H9 (cell line): ENCODE measurements at regions not wholly inside any gene's neighbourhood (a gene's known extent, or its start where the extent isn't known, plus 50 kb on each side); places are given as distances from the start of the nearest gene placed in this dataset.

ENCODE experiments used
- DNase-seq: peaks from one replicate; pipeline ENCODE4 v3.0.0-alpha.2; 2017
- H2AFZ ChIP-seq: one replicate; pipeline ENCODE4 v1.6.1; 2013; ENCODE audit warnings: mild to moderate bottlenecking, low read length, control low read depth, moderate library complexity
- H2AK5ac ChIP-seq: 2 replicates; pipeline ENCODE4 v1.6.1; 2013; ENCODE audit warnings: low read length, control low read depth, mixed read lengths; ENCODE audit not compliant: insufficient read length
- H2BK120ac ChIP-seq: one replicate; pipeline ENCODE4 v1.6.1; 2013; ENCODE audit warnings: low read depth, mild to moderate bottlenecking, low read length, control low read depth, inconsistent platforms; ENCODE audit not compliant: poor library complexity, severe bottlenecking
- H2BK12ac ChIP-seq: 2 replicates; pipeline ENCODE4 v1.6.1; 2013; ENCODE audit warnings: low read length, control low read depth, mixed read lengths, low read depth; ENCODE audit not compliant: insufficient read length
- H2BK15ac ChIP-seq: 2 replicates; pipeline ENCODE4 v1.6.1; 2013; ENCODE audit warnings: low read depth, low read length, control low read depth
- H2BK20ac ChIP-seq: one replicate; pipeline ENCODE4 v1.6.1; 2013; ENCODE audit warnings: low read depth, mild to moderate bottlenecking, low read length, control low read depth, inconsistent platforms; ENCODE audit not compliant: poor library complexity, severe bottlenecking
- H2BK5ac ChIP-seq: 2 replicates; pipeline ENCODE4 v1.6.1; 2013; ENCODE audit warnings: low read length, control low read depth, mixed read lengths; ENCODE audit not compliant: insufficient read length
- H3K14ac ChIP-seq: 2 replicates; pipeline ENCODE4 v1.6.1; 2013; ENCODE audit warnings: low read length, control low read depth; ENCODE audit not compliant: insufficient read depth
- H3K18ac ChIP-seq: 2 replicates; pipeline ENCODE4 v1.6.1; 2013; ENCODE audit warnings: low read depth, mild to moderate bottlenecking, mixed read lengths, low read length, control low read depth; ENCODE audit not compliant: insufficient read length
- H3K23ac ChIP-seq: 2 replicates; pipeline ENCODE4 v1.6.1; 2013; ENCODE audit warnings: low read length, control low read depth, mixed read lengths, low read depth; ENCODE audit not compliant: insufficient read length
- H3K23me2 ChIP-seq: 2 replicates; pipeline ENCODE4 v1.6.1; 2013; ENCODE audit warnings: low read depth, mild to moderate bottlenecking, mixed read lengths, low read length, control low read depth; ENCODE audit not compliant: insufficient read length, poor library complexity, severe bottlenecking
- H3K27ac ChIP-seq: 2 replicates; pipeline ENCODE4 v1.5.1; 2013; ENCODE audit warnings: low read length, control low read depth, mixed read lengths, low read depth; ENCODE audit not compliant: insufficient read length
- H3K27me3 ChIP-seq: 2 replicates; pipeline ENCODE4 v1.6.1; 2013; ENCODE audit warnings: low read length, control low read depth, inconsistent platforms; ENCODE audit not compliant: insufficient read depth
- H3K4ac ChIP-seq: 2 replicates; pipeline ENCODE4 v1.6.1; 2013; ENCODE audit warnings: low read depth, mild to moderate bottlenecking, control low read depth, inconsistent platforms, low read length, moderate library complexity
- H3K4me1 ChIP-seq: 2 replicates; pipeline ENCODE4 v1.6.1; 2013; ENCODE audit warnings: low read length, control low read depth, inconsistent platforms; ENCODE audit not compliant: insufficient read depth
- H3K4me2 ChIP-seq: 2 replicates; pipeline ENCODE4 v1.6.1; 2013; ENCODE audit warnings: low read length, control low read depth, mixed read lengths; ENCODE audit not compliant: insufficient read length, insufficient read depth
- H3K56ac ChIP-seq: 2 replicates; pipeline ENCODE4 v1.6.1; 2013; ENCODE audit warnings: low read depth, mild to moderate bottlenecking, mixed read lengths, low read length, control low read depth; ENCODE audit not compliant: insufficient read length
- H3K79me1 ChIP-seq: 2 replicates; pipeline ENCODE4 v1.6.1; 2013; ENCODE audit warnings: low read depth, mild to moderate bottlenecking, moderate library complexity, low read length, control low read depth, inconsistent platforms; ENCODE audit not compliant: insufficient read depth, poor library complexity, severe bottlenecking
- H3K79me2 ChIP-seq: 2 replicates; pipeline ENCODE4 v1.6.1; 2013; ENCODE audit warnings: low read length, control low read depth, inconsistent platforms; ENCODE audit not compliant: insufficient read depth
- H3K9ac ChIP-seq: 2 replicates; pipeline ENCODE4 v1.6.1; 2013; ENCODE audit warnings: low read length, control low read depth, mixed read lengths; ENCODE audit not compliant: insufficient read length; ENCODE audit errors: extremely low read depth
- H3K9me3 ChIP-seq: one replicate; pipeline ENCODE4 v1.6.1; 2013; ENCODE audit warnings: low read depth, low read length, inconsistent platforms; ENCODE audit not compliant: control insufficient read depth
- H3T11ph ChIP-seq: one replicate; pipeline ENCODE4 v1.6.1; 2013; ENCODE audit warnings: mild to moderate bottlenecking, low read length, control low read depth, inconsistent platforms
- H4K20me1 ChIP-seq: one replicate; pipeline ENCODE4 v1.6.1; 2013; ENCODE audit not compliant: control insufficient read depth, insufficient read length, insufficient read depth
- H4K5ac ChIP-seq: 2 replicates; pipeline ENCODE4 v1.6.1; 2013; ENCODE audit warnings: low read depth, mild to moderate bottlenecking, mixed read lengths, low read length, control low read depth; ENCODE audit not compliant: insufficient read length
- H4K8ac ChIP-seq: replicated peaks from 2 replicates; pipeline ENCODE4 v1.6.1; 2013; ENCODE audit warnings: low read length, control low read depth, mixed read lengths, low read depth; ENCODE audit not compliant: insufficient read length
- H4K91ac ChIP-seq: 2 replicates; pipeline ENCODE4 v1.6.1; 2013; ENCODE audit warnings: low read depth, mild to moderate bottlenecking, moderate library complexity, mixed read lengths, low read length, control low read depth; ENCODE audit not compliant: insufficient read length
- H3K27ac Mint-ChIP-seq, 3 experiments: 2 replicates in 2 of 3; 3 replicates in 1 of 3; pipeline ENCODE4 v1.8.0; 2020 to 2021; ENCODE audit warnings: mixed read lengths in 3 of 3, mild to moderate bottlenecking in 1 of 3, moderate library complexity in 1 of 3
- H3K27me3 Mint-ChIP-seq: 2 replicates; pipeline ENCODE4 v1.8.0; 2021; ENCODE audit warnings: low read depth, mild to moderate bottlenecking, moderate library complexity, mixed read lengths
- H3K36me3 Mint-ChIP-seq, 3 experiments: 2 replicates in 2 of 3; 3 replicates in 1 of 3; pipeline ENCODE4 v1.8.0; 2020 to 2021; ENCODE audit warnings: low read depth in 3 of 3, mixed read lengths in 3 of 3; ENCODE audit not compliant: insufficient read depth in 1 of 3
- H3K4me1 Mint-ChIP-seq, 2 experiments: 2 replicates each; pipeline ENCODE4 v1.8.0; 2020; ENCODE audit warnings: mixed read lengths in 2 of 2
- H3K4me3 Mint-ChIP-seq, 2 experiments: 2 replicates in 1 of 2; 3 replicates in 1 of 2; pipeline ENCODE4 v1.8.0; 2020 to 2021; ENCODE audit warnings: mild to moderate bottlenecking in 2 of 2, mixed read lengths in 2 of 2, moderate library complexity in 1 of 2
- H3K9me3 Mint-ChIP-seq, 2 experiments: 2 replicates in 1 of 2; 3 replicates in 1 of 2; pipeline ENCODE4 v1.8.0; 2020; ENCODE audit warnings: mild to moderate bottlenecking in 2 of 2, mixed read lengths in 2 of 2, moderate library complexity in 1 of 2
- CTCF ChIP-seq: fragments of 200-600 bp; sonication (generic); conservative IDR thresholded peaks from 3 replicates; pipeline ENCODE4 v1.8.0; 2021; ENCODE audit warnings: antibody characterized with exemption, mild to moderate bottlenecking
- WGBS: extraction: QIAGEN DNeasy Blood & Tissue Kit; methylation state at CpG from one replicate; pipeline ENCODE4 v1.1.7; 2013; ENCODE audit warnings: missing lambda C conversion rate, low lambda C conversion rate, mixed read lengths; ENCODE audit not compliant: insufficient read length; ENCODE audit errors: extremely low coverage; 5-methylcytosine and 5-hydroxymethylcytosine counted together

GRCh38 chr9:135378751-135379150 is 100.8 kb upstream of the PPP1R26 start:
- no peaks in the 10 kb centered on the region for H3K36me3 Mint-ChIP-seq
- H3K4me1 Mint-ChIP-seq: peaks cover 7 to 12% of the 10 kb centered on the region in 2 experiments
- no peak overlapping the region for H3K4me3 Mint-ChIP-seq
- no peaks in the 10 kb centered on the region for H3K4me1 ChIP-seq
- no peak overlapping the region for H3K23ac ChIP-seq
- H3K9me3 ChIP-seq: no peaks in the 10 kb centered on the region
- H3K18ac ChIP-seq: no peak overlapping the region
- no peak overlapping the region for H3T11ph ChIP-seq
- H3K56ac ChIP-seq: no peak overlapping the region
- no peaks in the 10 kb centered on the region for H3K79me1 ChIP-seq
- no peak overlapping the region for H2BK20ac ChIP-seq
- no peaks in the 10 kb centered on the region for H3K27me3 ChIP-seq
- no peak for DNase-seq
- no peak for TF ChIP-seq CTCF
- H2AFZ ChIP-seq: no peak overlapping the region
- H2BK5ac ChIP-seq: no peak overlapping the region
- no peak overlapping the region for H2BK12ac ChIP-seq
- H4K8ac ChIP-seq: no peak overlapping the region
- H3K9me3 Mint-ChIP-seq: no peaks in the 10 kb centered on the region; a peak in 1 of 5 replicates
- H3K9ac ChIP-seq: no peak overlapping the region
- no peak overlapping the region for H3K4me2 ChIP-seq
- H3K4ac ChIP-seq: no peak overlapping the region
- H3K79me2 ChIP-seq: no peaks in the 10 kb centered on the region
- WGBS: no CpG with 5 or more reads among the region's 15 CpGs
- H3K27ac Mint-ChIP-seq: no peak overlapping the region
- no peak overlapping the region for H2BK15ac ChIP-seq
- no peak overlapping the region; the same call in 1 of the 2 replicates for H3K14ac ChIP-seq
- H2BK120ac ChIP-seq: no peak overlapping the region
- no peak overlapping the region for H4K5ac ChIP-seq
- H3K27me3 Mint-ChIP-seq: no peaks in the 10 kb centered on the region
- H2AK5ac ChIP-seq: no peak overlapping the region
- H4K20me1 ChIP-seq: no peaks in the 10 kb centered on the region
- H3K23me2 ChIP-seq: no peaks in the 10 kb centered on the region
- no peak overlapping the region for H4K91ac ChIP-seq
- H3K27ac ChIP-seq: no peak overlapping the region
